Body of pancreas (tissue), 4 donors: ENCODE measurements at regions not wholly inside any gene's neighbourhood (a gene's known extent, or its start where the extent isn't known, plus 50 kb on each side); places are given as distances from the start of the nearest gene placed in this dataset.

Experiments used
- ATAC-seq: fragments of 150-250 bp; one replicate; pipeline ENCODE4 v1.9.1; 2016
- DNase-seq, 4 donors: peaks; one replicate each; pipeline ENCODE4 v3.0.0-alpha.2; 2019
- H3K27ac ChIP-seq, 4 donors: fragments of 200-600 bp; sonication (generic); 1 replicate in 3 of 4; 2 replicates in 1 of 4; pipeline versions ENCODE4 v1.5.1 to v1.6.1; 2016 to 2019; ENCODE audit warnings: mild to moderate bottlenecking in 1 of 4, mixed read lengths in 1 of 4, moderate library complexity in 1 of 4
- H3K27me3 ChIP-seq, 2 donors: fragments of 200-600 bp; sonication (generic); one replicate each; pipeline ENCODE4 v1.6.0; 2016; ENCODE audit warnings: mild to moderate bottlenecking in 1 of 2
- H3K36me3 ChIP-seq, 2 donors: fragments of 200-600 bp; sonication (generic); replicated peaks in 1 of 2; 2 replicates each; pipeline ENCODE4 v1.5.1; 2016; ENCODE audit warnings: low read depth in 2 of 2; ENCODE audit not compliant: insufficient read depth in 1 of 2
- H3K4me1 ChIP-seq: fragments of 200-600 bp; sonication (generic); one replicate; pipeline ENCODE4 v1.6.0; 2016
- H3K4me3 ChIP-seq, 2 donors: fragments of 200-600 bp; sonication (generic); 1 replicate in 1 of 2; 2 replicates in 1 of 2; pipeline ENCODE4 v1.5.1; 2016 to 2019
- H3K9me3 ChIP-seq, 3 donors: fragments of 200-600 bp; sonication (generic); 1 replicate in 2 of 3; 2 replicates in 1 of 3; pipeline ENCODE4 v1.5.1; 2016
- POLR2A ChIP-seq, 3 donors: fragments of 450-650 bp; IDR thresholded peaks; one replicate each; pipeline ENCODE4 v1.6.1; 2016; ENCODE audit warnings: antibody characterized with exemption in 3 of 3, mild to moderate bottlenecking in 2 of 3
- WGBS, 2 donors: methylation state at CpG; one replicate each; pipeline ENCODE4 v1.1.5; 2017; 5-methylcytosine and 5-hydroxymethylcytosine counted together
- intact Hi-C: fragments of 100-400 bp; cut with DNase I; formaldehyde crosslinking; loops from one replicate; pipeline ENCODE4 v1.15.1; 2023
- TF ChIP-seq, protein P1 (sequence below), 7 experiments: fragments of 450-650 bp in 4 of 7; fragments of 200-600 bp in 3 of 7; sonication (generic) in 3 of 7; IDR thresholded peaks; one replicate each; pipeline ENCODE4 v1.5.1; 2016 to 2019; ENCODE audit warnings: antibody characterized with exemption in 7 of 7

DNA sequence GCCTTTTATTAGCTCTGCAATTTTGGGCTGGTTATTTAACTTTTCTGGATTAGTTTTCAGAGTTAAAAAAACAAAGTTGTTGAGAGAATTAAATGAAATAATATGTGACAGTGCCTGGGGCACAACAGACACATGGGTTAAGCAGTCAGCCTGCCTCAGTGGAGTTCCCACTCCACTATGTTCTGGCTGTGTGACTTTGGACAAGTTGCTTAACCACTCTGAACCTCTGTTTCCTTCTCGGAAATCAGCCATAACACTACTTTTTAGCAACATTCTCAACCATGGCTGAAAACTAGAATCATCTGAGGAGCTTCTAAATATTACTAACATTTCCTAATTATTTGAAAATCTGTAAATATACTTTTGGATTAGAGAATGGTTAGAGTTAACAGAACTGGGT lies 56.5 kb upstream of the SLC6A11 start:
- DNase-seq (no peak), ATAC-seq (no peak)
- Histone ChIP-seq H3K4me1 (no peaks in the 10 kb centered on the region), H3K4me3 (no peak overlapping the region), H3K27me3 (no peaks in the 10 kb centered on the region), H3K27ac (no peak overlapping the region), H3K9me3 (no peaks in the 10 kb centered on the region), H3K36me3 (no peaks in the 10 kb centered on the region)
- WGBS, 2 donors, result 15 to 31% methylated on average over 1 of the region's 1 CpG
- intact Hi-C loops, result loop anchor here (5.0 kb wide), 1 partner anchor 303 kb away; no protein-coding TSS in a partner anchor
- no peak for TF ChIP-seq POLR2A (IDR thresholded peaks at IDR 0.05)
- TF ChIP-seq, protein P1, sequence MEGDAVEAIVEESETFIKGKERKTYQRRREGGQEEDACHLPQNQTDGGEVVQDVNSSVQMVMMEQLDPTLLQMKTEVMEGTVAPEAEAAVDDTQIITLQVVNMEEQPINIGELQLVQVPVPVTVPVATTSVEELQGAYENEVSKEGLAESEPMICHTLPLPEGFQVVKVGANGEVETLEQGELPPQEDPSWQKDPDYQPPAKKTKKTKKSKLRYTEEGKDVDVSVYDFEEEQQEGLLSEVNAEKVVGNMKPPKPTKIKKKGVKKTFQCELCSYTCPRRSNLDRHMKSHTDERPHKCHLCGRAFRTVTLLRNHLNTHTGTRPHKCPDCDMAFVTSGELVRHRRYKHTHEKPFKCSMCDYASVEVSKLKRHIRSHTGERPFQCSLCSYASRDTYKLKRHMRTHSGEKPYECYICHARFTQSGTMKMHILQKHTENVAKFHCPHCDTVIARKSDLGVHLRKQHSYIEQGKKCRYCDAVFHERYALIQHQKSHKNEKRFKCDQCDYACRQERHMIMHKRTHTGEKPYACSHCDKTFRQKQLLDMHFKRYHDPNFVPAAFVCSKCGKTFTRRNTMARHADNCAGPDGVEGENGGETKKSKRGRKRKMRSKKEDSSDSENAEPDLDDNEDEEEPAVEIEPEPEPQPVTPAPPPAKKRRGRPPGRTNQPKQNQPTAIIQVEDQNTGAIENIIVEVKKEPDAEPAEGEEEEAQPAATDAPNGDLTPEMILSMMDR (IDR thresholded peaks at IDR 0.05), result no peak

DNA sequence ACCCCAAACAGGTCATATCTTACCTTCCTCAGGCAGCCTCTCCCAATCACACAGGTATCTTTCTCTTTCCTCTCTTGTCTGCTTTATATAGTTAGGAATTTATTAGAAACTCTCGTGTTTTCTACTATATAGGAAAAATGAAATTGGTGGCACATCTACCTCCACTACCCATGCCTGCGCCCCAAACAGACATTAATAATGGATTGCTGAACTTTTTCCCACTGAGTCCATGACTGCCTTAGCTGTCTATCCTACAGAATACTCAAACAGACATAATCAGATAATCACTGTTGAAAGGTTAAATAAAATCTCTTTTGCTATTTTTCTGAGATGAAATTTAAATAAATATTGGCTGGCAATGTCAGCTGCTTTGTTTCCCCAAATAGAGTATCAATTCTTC lies 55.8 kb upstream of the SLC6A11 start:
- no peak overlapping the region for H3K27ac ChIP-seq
- TF ChIP-seq POLR2A (IDR thresholded peaks at IDR 0.05), result no peak
- TF ChIP-seq, protein P1 (IDR thresholded peaks at IDR 0.05), result no peak
- intact Hi-C loops, result loop anchor here (10.0 kb wide), 1 partner anchor 125 kb away; no protein-coding TSS in a partner anchor
- ATAC-seq, result no peak
- H3K36me3 ChIP-seq, result no peaks in the 10 kb centered on the region
- no peak overlapping the region for H3K4me3 ChIP-seq
- no peak for DNase-seq
- no peaks in the 10 kb centered on the region for H3K4me1 ChIP-seq
- no peaks in the 10 kb centered on the region for H3K27me3 ChIP-seq
- WGBS, 2 donors, result 44 to 68% methylated on average over 2 of the region's 2 CpGs
- no peaks in the 10 kb centered on the region for H3K9me3 ChIP-seq

DNA sequence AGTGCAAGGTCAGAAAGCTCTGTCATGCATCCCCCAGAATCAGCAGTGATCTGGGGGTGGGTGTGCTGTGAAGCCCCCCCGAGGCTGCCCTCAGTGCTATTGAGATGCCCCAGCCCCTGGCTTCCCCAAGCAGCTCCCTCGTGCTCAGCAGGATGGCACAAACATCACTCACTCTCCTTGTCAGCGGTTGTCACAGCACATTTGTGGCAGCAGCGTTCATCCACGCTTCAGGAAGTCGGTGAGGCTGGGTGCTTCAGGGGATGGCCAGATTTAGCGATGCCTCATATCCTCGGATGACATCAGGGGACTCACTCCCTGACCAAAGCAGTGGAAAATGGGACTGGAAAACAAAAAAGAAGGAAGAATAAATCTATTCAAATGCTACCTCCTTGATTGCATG lies 54.4 kb upstream of the SLC6A11 start:
- Histone ChIP-seq H3K9me3 (no peaks in the 10 kb centered on the region), H3K4me1 (no peaks in the 10 kb centered on the region), H3K36me3 (no peaks in the 10 kb centered on the region), H3K27me3 (no peaks in the 10 kb centered on the region), H3K27ac (no peak overlapping the region), H3K4me3 (no peak overlapping the region)
- 23 to 35% methylated on average over 6 to 8 of the region's 8 CpGs for WGBS, 2 donors
- TF ChIP-seq POLR2A (IDR thresholded peaks at IDR 0.05), result no peak
- TF ChIP-seq, protein P1 (IDR thresholded peaks at IDR 0.05), result no peak
- intact Hi-C loops, result loop anchor here (10.0 kb wide), 1 partner anchor 123 kb away; no protein-coding TSS in a partner anchor
- DNase-seq, result no peak
- no peak for ATAC-seq

DNA sequence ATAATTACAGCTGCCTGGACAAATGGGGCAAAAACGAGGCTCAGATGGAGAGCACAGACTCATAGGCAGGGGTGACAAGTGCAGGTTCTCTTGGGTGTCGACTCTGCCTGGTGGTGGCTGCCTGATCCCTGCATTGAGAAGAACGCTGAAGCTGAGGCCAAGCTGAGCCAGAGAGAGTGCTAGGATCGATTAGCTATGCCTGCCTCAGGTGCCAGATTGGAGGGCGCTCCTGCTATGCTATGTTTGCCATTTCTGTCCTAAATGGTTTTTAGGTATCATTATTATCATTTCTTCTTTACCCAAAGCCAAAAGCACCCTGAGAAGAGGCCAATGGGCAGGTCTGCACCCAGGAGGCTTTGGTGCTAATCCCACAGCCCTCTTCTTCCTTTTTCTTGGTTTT lies 53.9 kb upstream of the SLC6A11 start:
- Histone ChIP-seq H3K27me3 (no peaks in the 10 kb centered on the region), H3K27ac (no peak overlapping the region), H3K4me3 (no peak overlapping the region), H3K9me3 (no peaks in the 10 kb centered on the region), H3K4me1 (no peaks in the 10 kb centered on the region), H3K36me3 (no peaks in the 10 kb centered on the region)
- WGBS, 2 donors, result 23 to 32% methylated on average over 5 of the region's 5 CpGs
- TF ChIP-seq POLR2A (IDR thresholded peaks at IDR 0.05), result no peak
- TF ChIP-seq, protein P1 (IDR thresholded peaks at IDR 0.05), result no peak
- ATAC-seq, result no peak
- DNase-seq, result no peak
- intact Hi-C loops, result loop anchor here (10.0 kb wide), 1 partner anchor 123 kb away; no protein-coding TSS in a partner anchor

DNA sequence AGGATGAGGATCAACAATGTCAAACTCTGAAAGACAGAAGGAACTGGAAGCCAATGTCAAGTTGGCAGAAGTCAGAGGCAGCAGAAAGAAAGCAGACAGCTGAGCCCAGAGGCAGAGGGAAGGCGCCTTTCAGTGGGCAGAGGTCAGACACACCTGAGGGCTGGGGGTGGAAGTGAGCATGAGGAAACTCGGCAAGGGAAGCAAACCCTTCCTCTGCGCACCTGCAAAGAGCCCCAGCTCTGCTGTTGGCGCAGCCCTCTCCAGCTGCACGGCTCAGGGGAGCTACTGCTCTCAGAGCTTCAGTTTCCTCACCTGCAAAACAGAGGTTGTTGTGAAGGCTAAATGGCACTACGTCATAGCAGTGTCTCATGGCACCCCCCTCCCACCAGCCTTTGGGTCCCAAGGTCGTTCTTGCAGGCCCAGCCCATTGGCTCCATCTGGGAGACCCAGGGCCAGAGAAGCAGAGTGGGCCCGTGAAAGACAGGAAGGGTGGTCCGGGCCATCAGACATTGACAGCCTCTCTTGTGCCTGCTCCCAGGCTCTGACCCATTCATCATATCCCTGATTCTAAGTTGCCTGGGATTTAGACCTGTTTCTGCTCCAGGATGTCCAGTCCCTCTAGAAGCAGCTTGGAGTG lies 53.3 kb upstream of the SLC6A11 start:
- intact Hi-C loops, result loop anchor here (10.0 kb wide), 1 partner anchor 122 kb away; no protein-coding TSS in a partner anchor
- no peak for DNase-seq
- H3K27ac ChIP-seq, result no peak overlapping the region
- no peak for ATAC-seq
- TF ChIP-seq POLR2A (IDR thresholded peaks at IDR 0.05), result no peak
- TF ChIP-seq, protein P1 (IDR thresholded peaks at IDR 0.05), result no peak
- no peaks in the 10 kb centered on the region for H3K27me3 ChIP-seq
- no peaks in the 10 kb centered on the region for H3K9me3 ChIP-seq
- 46% methylated on average over 7 to 9 of the region's 9 CpGs for WGBS, 2 donors
- no peaks in the 10 kb centered on the region for H3K36me3 ChIP-seq
- no peak overlapping the region for H3K4me3 ChIP-seq
- H3K4me1 ChIP-seq, result no peaks in the 10 kb centered on the region
